ENCODE measurements at regions not wholly inside any gene's neighbourhood (a gene's known extent, or its start where the extent isn't known, plus 50 kb on each side); places are given as distances from the start of the nearest gene placed in this dataset.

DNA sequence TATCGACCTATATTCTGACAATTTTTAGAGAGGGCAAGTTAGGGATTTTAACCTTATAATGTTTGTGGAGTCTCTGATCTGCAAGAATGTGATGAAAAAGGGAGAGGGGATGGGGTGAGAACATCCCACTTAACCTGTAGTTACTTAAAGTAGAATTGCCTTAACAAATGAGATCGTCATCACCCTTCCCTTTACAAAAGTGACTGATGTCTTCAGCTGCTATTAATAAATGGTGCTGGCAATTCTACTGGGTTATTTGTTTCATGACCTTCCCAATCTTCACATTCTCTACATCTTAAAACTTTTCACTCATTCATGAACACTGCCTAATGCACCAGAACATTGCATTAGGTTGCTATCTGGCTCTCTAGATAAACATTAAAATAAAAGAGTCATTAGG is 873.4 kb upstream of the LCORL start:
- H3K4ac ChIP-seq (ENCODE audit: low read depth in 1 of 2, low read length in 2 of 2): no peak overlapping the region
- no peak overlapping the region for H3K23ac ChIP-seq (ENCODE audit: low read length in 2 of 2)
- H3K4me1 ChIP-seq (ENCODE audit: control insufficient read depth, insufficient read depth, low read depth, low read length): no peaks in the 10 kb centered on the region
- H2BK12ac ChIP-seq (ENCODE audit: low read length in 2 of 2): no peak overlapping the region
- H3K79me1 ChIP-seq (replicated peaks; ENCODE audit: low read length, poor library complexity, severe bottlenecking): no peaks in the 10 kb centered on the region
- no peak overlapping the region for H3K18ac ChIP-seq (ENCODE audit: low read depth in 1 of 2, low read length in 2 of 2)
- H3K14ac ChIP-seq (ENCODE audit: low read length in 2 of 2): no peak overlapping the region
- H3K4me2 ChIP-seq (ENCODE audit: low read length, poor library complexity, severe bottlenecking): no peak overlapping the region
- H2BK5ac ChIP-seq (ENCODE audit: low read depth, low read length, poor library complexity, severe bottlenecking): no peak overlapping the region
- no peak overlapping the region for H3K27ac ChIP-seq (ENCODE audit: low read length, poor library complexity, severe bottlenecking)
- no peak overlapping the region for H3K4me3 ChIP-seq (ENCODE audit: insufficient read depth in 1 of 2, low read depth in 1 of 2, low read length in 2 of 2)
- no peak overlapping the region for H2BK120ac ChIP-seq (ENCODE audit: low read depth, low read length)
- DNase-seq: no peak
- no peaks in the 10 kb centered on the region for H3K9me3 ChIP-seq (ENCODE audit: control insufficient read depth, low read length)
- 83% methylated on average over 1 of the region's 2 CpGs for WGBS
- H3K27me3 ChIP-seq (ENCODE audit: control insufficient read depth in 1 of 2, insufficient read depth in 1 of 2, low read length in 2 of 2): no peaks in the 10 kb centered on the region
- no peak overlapping the region for H3K9ac ChIP-seq (ENCODE audit: low read length)
- H2AFZ ChIP-seq (ENCODE audit: low read depth, low read length): no peak overlapping the region
- H2BK15ac ChIP-seq (ENCODE audit: low read depth, poor library complexity, severe bottlenecking): no peak overlapping the region
- H4K91ac ChIP-seq (ENCODE audit: low read length): no peak overlapping the region
- no peak overlapping the region for H2AK5ac ChIP-seq (ENCODE audit: low read length, severe bottlenecking)
- no peak overlapping the region for H4K8ac ChIP-seq (ENCODE audit: low read length)
- H3K36me3 ChIP-seq (ENCODE audit: control insufficient read depth in 1 of 2, insufficient read depth in 2 of 2, low read depth in 1 of 2, low read length in 2 of 2): no peaks in the 10 kb centered on the region

DNA sequence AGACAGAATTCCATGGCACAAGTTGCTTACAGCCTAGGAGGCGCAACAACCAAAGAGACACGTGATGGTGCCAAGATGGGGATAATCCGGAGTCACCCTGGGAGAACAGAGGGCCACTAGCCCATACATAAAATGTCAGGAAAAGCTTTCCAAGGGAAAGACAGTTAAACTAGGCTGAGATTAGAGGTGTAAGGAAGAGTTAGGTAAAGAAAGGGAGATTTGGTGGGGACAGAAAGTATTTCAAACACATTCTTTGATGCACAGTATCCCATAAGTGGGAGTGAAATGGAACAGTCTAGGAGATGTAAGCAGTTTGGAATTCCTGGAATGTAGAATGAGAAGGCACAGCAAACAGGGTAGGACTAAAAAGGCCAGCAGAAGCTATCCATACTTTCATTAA is 860.9 kb upstream of the LCORL start:
- H3K27me3 ChIP-seq (ENCODE audit: control insufficient read depth in 1 of 2, insufficient read depth in 1 of 2, low read length in 2 of 2): no peaks in the 10 kb centered on the region
- peak overlapping the region; percentile 49 for H2BK120ac ChIP-seq (ENCODE audit: low read depth, low read length)
- 44% methylated on average over 3 of the region's 3 CpGs for WGBS

DNA sequence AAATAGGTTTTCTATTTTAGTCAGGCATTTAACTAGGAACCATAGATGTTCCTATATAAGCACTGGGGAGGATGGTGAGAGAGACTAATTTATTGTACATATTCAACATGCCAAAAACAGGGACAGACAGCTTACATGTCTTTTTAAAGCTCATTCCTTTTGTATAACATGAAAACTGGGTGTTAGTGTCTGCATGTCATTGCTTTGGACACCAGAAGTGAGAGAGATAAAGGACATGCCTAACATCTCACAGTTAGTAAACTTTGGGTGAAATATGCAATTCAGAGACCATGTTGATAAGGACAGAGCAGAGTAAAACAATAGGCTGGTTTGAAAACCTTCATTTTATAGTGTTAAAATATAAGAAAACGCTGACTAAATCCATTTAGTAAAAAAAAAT is 860.0 kb upstream of the LCORL start:
- Histone ChIP-seq H3K79me1 (replicated peaks; ENCODE audit: low read length, poor library complexity, severe bottlenecking) (no peaks in the 10 kb centered on the region), H3K27me3 (ENCODE audit: control insufficient read depth in 1 of 2, insufficient read depth in 1 of 2, low read length in 2 of 2) (no peaks in the 10 kb centered on the region), H3K4me3 (ENCODE audit: insufficient read depth in 1 of 2, low read depth in 1 of 2, low read length in 2 of 2) (no peak overlapping the region), H4K91ac (ENCODE audit: low read length) (no peak overlapping the region), H3K23ac (ENCODE audit: low read length in 2 of 2) (no peak overlapping the region), H4K8ac (ENCODE audit: low read length) (no peak overlapping the region), H3K18ac (ENCODE audit: low read depth in 1 of 2, low read length in 2 of 2) (no peak overlapping the region), H2BK5ac (ENCODE audit: low read depth, low read length, poor library complexity, severe bottlenecking) (no peak overlapping the region), H3K9ac (ENCODE audit: low read length) (no peak overlapping the region), H2BK12ac (ENCODE audit: low read length in 2 of 2) (no peak overlapping the region), H3K4ac (ENCODE audit: low read depth in 1 of 2, low read length in 2 of 2) (no peak overlapping the region), H3K9me3 (ENCODE audit: control insufficient read depth, low read length) (no peaks in the 10 kb centered on the region), H2BK120ac (ENCODE audit: low read depth, low read length) (no peak overlapping the region), H2BK15ac (ENCODE audit: low read depth, poor library complexity, severe bottlenecking) (no peak overlapping the region), H3K36me3 (ENCODE audit: control insufficient read depth in 1 of 2, insufficient read depth in 2 of 2, low read depth in 1 of 2, low read length in 2 of 2) (no peaks in the 10 kb centered on the region), H2AK5ac (ENCODE audit: low read length, severe bottlenecking) (no peak overlapping the region), H3K4me1 (ENCODE audit: control insufficient read depth, insufficient read depth, low read depth, low read length) (no peaks in the 10 kb centered on the region), H3K4me2 (ENCODE audit: low read length, poor library complexity, severe bottlenecking) (no peak overlapping the region), H2AFZ (ENCODE audit: low read depth, low read length) (no peak overlapping the region), H3K27ac (ENCODE audit: low read length, poor library complexity, severe bottlenecking) (no peak overlapping the region), H3K14ac (ENCODE audit: low read length in 2 of 2) (no peak overlapping the region)
- 90% methylated on average over 1 of the region's 1 CpG for WGBS
- DNase-seq: no peak

More for the DNA sequence above, 860.9 kb upstream of the LCORL start:
- Histone ChIP-seq H4K8ac (ENCODE audit: low read length) (no peak overlapping the region), H4K91ac (ENCODE audit: low read length) (no peak overlapping the region), H3K23ac (ENCODE audit: low read length in 2 of 2) (no peak overlapping the region), H3K4ac (ENCODE audit: low read depth in 1 of 2, low read length in 2 of 2) (no peak overlapping the region), H3K18ac (ENCODE audit: low read depth in 1 of 2, low read length in 2 of 2) (peak overlapping the region in 1 of 2 experiments; percentile 43), H3K4me1 (ENCODE audit: control insufficient read depth, insufficient read depth, low read depth, low read length) (no peaks in the 10 kb centered on the region), H3K27ac (ENCODE audit: low read length, poor library complexity, severe bottlenecking) (peak overlapping the region; percentile 98), H3K14ac (ENCODE audit: low read length in 2 of 2) (no peak overlapping the region), H2BK12ac (ENCODE audit: low read length in 2 of 2) (peak overlapping the region in 1 of 2 experiments; percentile 54), H3K79me1 (replicated peaks; ENCODE audit: low read length, poor library complexity, severe bottlenecking) (no peaks in the 10 kb centered on the region), H2AK5ac (ENCODE audit: low read length, severe bottlenecking) (peak overlapping the region; percentile 85), H3K4me3 (ENCODE audit: insufficient read depth in 1 of 2, low read depth in 1 of 2, low read length in 2 of 2) (no peak overlapping the region), H2BK15ac (ENCODE audit: low read depth, poor library complexity, severe bottlenecking) (no peak overlapping the region), H3K9ac (ENCODE audit: low read length) (no peak overlapping the region), H2AFZ (ENCODE audit: low read depth, low read length) (no peak overlapping the region), H2BK5ac (ENCODE audit: low read depth, low read length, poor library complexity, severe bottlenecking) (peak overlapping the region; percentile 99), H3K9me3 (ENCODE audit: control insufficient read depth, low read length) (no peaks in the 10 kb centered on the region), H3K4me2 (ENCODE audit: low read length, poor library complexity, severe bottlenecking) (peak overlapping the region; percentile 22), H3K36me3 (ENCODE audit: control insufficient read depth in 1 of 2, insufficient read depth in 2 of 2, low read depth in 1 of 2, low read length in 2 of 2) (no peaks in the 10 kb centered on the region)
- DNase-seq: peak; percentile 58

DNA sequence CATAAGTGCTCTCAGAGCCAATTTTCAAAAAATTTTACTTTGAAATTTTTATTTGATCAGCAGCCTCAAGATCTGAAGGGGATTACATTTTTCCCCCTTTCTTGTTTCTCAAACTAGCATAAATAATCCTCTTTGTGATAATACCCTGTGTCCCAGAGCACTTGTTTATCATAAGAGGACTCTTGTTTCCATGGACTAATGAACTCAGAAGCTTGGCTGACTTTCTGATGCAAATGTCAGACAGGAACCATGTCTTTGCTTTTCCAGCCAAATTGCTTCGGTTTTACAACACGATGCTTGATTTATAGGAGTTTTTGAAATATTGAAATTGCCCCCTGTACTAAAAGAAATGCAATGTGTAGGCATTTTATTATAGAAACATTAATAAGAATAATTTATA is 859.3 kb upstream of the LCORL start:
- no peaks in the 10 kb centered on the region for H3K9me3 ChIP-seq (ENCODE audit: control insufficient read depth, low read length)
- no peak overlapping the region for H3K4me3 ChIP-seq (ENCODE audit: insufficient read depth in 1 of 2, low read depth in 1 of 2, low read length in 2 of 2)
- no peak overlapping the region for H4K91ac ChIP-seq (ENCODE audit: low read length)
- H3K4me2 ChIP-seq (ENCODE audit: low read length, poor library complexity, severe bottlenecking): no peak overlapping the region
- no peak overlapping the region for H3K18ac ChIP-seq (ENCODE audit: low read depth in 1 of 2, low read length in 2 of 2)
- no peak overlapping the region for H3K27ac ChIP-seq (ENCODE audit: low read length, poor library complexity, severe bottlenecking)
- no CpG with 5 or more reads among the region's 2 CpGs for WGBS
- H2AK5ac ChIP-seq (ENCODE audit: low read length, severe bottlenecking): no peak overlapping the region
- no peak overlapping the region for H2BK5ac ChIP-seq (ENCODE audit: low read depth, low read length, poor library complexity, severe bottlenecking)
- no peak overlapping the region for H3K14ac ChIP-seq (ENCODE audit: low read length in 2 of 2)
- no peak overlapping the region for H2BK12ac ChIP-seq (ENCODE audit: low read length in 2 of 2)
- H3K36me3 ChIP-seq (ENCODE audit: control insufficient read depth in 1 of 2, insufficient read depth in 2 of 2, low read depth in 1 of 2, low read length in 2 of 2): no peaks in the 10 kb centered on the region
- H3K79me1 ChIP-seq (replicated peaks; ENCODE audit: low read length, poor library complexity, severe bottlenecking): no peaks in the 10 kb centered on the region
- no peak overlapping the region for H2BK120ac ChIP-seq (ENCODE audit: low read depth, low read length)
- no peak overlapping the region for H3K4ac ChIP-seq (ENCODE audit: low read depth in 1 of 2, low read length in 2 of 2)
- H2AFZ ChIP-seq (ENCODE audit: low read depth, low read length): no peak overlapping the region
- H4K8ac ChIP-seq (ENCODE audit: low read length): no peak overlapping the region
- no peaks in the 10 kb centered on the region for H3K4me1 ChIP-seq (ENCODE audit: control insufficient read depth, insufficient read depth, low read depth, low read length)
- H3K23ac ChIP-seq (ENCODE audit: low read length in 2 of 2): no peak overlapping the region
- no peak overlapping the region for H2BK15ac ChIP-seq (ENCODE audit: low read depth, poor library complexity, severe bottlenecking)
- DNase-seq: no peak
- no peaks in the 10 kb centered on the region for H3K27me3 ChIP-seq (ENCODE audit: control insufficient read depth in 1 of 2, insufficient read depth in 1 of 2, low read length in 2 of 2)
- no peak overlapping the region for H3K9ac ChIP-seq (ENCODE audit: low read length)

Data from mesenchymal stem cell (in vitro differentiated cells and primary cell).